A673 (cell line): ENCODE measurements at regions not wholly inside any gene's neighbourhood (a gene's known extent, or its start where the extent isn't known, plus 50 kb on each side); places are given as distances from the start of the nearest gene placed in this dataset.
"Not testable (repeated sequence)": the region's sequence is repeated elsewhere in the genome, so short reads cannot be mapped to it uniquely, and the experiment has no call there.

Experiments used
- BruUV-seq: library from RNA; stranded (reverse); fragments of 400-500 nt; replicated peaks from 2 replicates; lab custom pipeline; 2021; lab: Mats Ljungman, UMichigan
- CTCF ChIA-PET: fragments of 300-600 bp; sonication (Branson Sonifier 250); formaldehyde crosslinking; loops from one replicate; lab custom pipeline; 2022; ENCODE audit warnings: antibody characterized with exemption; lab: Charles Lee
- POLR2A ChIA-PET: fragments of 300-600 bp; sonication (Branson Sonifier 250); formaldehyde crosslinking; loops from one replicate; lab custom pipeline; 2022; ENCODE audit warnings: antibody characterized with exemption; ENCODE audit not compliant: low non-redundant PET; lab: Charles Lee
- DNase-seq: peaks from one replicate; pipeline ENCODE4 v3.0.0-alpha.2; 2015; ENCODE audit warnings: low spot score
- H3K27ac ChIP-seq: fragments of 200-600 bp; sonication (generic); 2 replicates; pipeline ENCODE4 v1.5.1; 2016; ENCODE audit warnings: mixed run types, low read depth, mild to moderate bottlenecking, mixed read lengths, antibody characterized with exemption, low read length; ENCODE audit not compliant: poor library complexity, severe bottlenecking
- H3K27me3 ChIP-seq: fragments of 200-600 bp; sonication (generic); replicated peaks from 2 replicates; pipeline ENCODE4 v1.6.1; 2017; ENCODE audit warnings: mixed run types, low read depth, mild to moderate bottlenecking, mixed read lengths, antibody characterized with exemption, low read length; ENCODE audit not compliant: insufficient read depth, poor library complexity
- H3K36me3 ChIP-seq: fragments of 200-600 bp; sonication (generic); 2 replicates; pipeline ENCODE4 v1.6.1; 2016; ENCODE audit warnings: mixed run types, mild to moderate bottlenecking, mixed read lengths, antibody characterized with exemption, low read length; ENCODE audit not compliant: insufficient read depth, poor library complexity, severe bottlenecking
- H3K4me1 ChIP-seq: fragments of 200-600 bp; sonication (generic); 2 replicates; pipeline ENCODE4 v1.6.1; 2017; ENCODE audit warnings: mixed run types, mild to moderate bottlenecking, mixed read lengths, antibody characterized with exemption, low read length; ENCODE audit not compliant: insufficient read depth, poor library complexity, severe bottlenecking
- H3K4me3 ChIP-seq: fragments of 200-600 bp; sonication (generic); 2 replicates; pipeline ENCODE4 v1.5.1; 2016; ENCODE audit warnings: low read depth, mixed run types, mild to moderate bottlenecking, mixed read lengths, low read length; ENCODE audit not compliant: poor library complexity, severe bottlenecking
- H3K9me3 ChIP-seq: fragments of 200-600 bp; sonication (generic); 2 replicates; pipeline ENCODE4 v1.6.1; 2016; ENCODE audit warnings: mixed run types, low read depth, mild to moderate bottlenecking, mixed read lengths, antibody characterized with exemption, low read length; ENCODE audit not compliant: poor library complexity, severe bottlenecking
- EZH2 ChIP-seq: fragments of 200-600 bp; sonication (generic); IDR thresholded peaks from 2 replicates; pipeline ENCODE4 v1.6.1; 2017; ENCODE audit warnings: borderline replicate concordance, low read depth, mild to moderate bottlenecking, mixed read lengths, antibody characterized with exemption, low read length; ENCODE audit not compliant: poor library complexity, severe bottlenecking
- intact Hi-C: fragments of 100-400 bp; cut with micrococcal nuclease; formaldehyde crosslinking; loops from one replicate; pipeline ENCODE4 v1.10.0; 2022; ENCODE audit not compliant: unreplicated experiment
- TF ChIP-seq, protein P1 (sequence below): fragments of 300-800, 200-600 bp; sonication (generic); conservative IDR thresholded peaks from 2 replicates; pipeline ENCODE4 v1.5.1; 2017; ENCODE audit warnings: low read depth, mild to moderate bottlenecking, antibody characterized with exemption, low read length, moderate library complexity, mixed read lengths

DNA sequence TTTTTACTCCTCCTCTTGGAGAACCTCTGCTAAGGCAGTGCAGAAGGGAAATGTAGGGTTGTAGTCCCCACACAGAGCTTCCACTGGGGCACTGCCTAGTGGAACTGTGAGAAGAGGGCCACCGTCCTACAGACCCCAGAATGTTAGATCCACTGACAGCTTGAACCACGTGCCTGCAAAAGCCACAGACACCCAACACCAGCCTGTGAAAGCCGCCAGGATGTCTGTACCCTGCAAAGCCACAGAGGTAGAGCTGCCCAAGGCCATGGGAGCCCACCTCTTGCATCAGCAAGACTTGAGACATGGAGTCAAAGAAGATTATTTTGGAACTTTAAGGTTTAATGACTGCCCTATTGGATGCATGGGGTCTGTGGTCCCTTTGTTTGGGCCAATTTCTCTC, 112.1 kb downstream of the RSL24D1 start:
- Histone ChIP-seq H3K27me3 (no peaks in the 10 kb centered on the region), H3K4me1 (no peaks in the 10 kb centered on the region), H3K4me3 (no peak overlapping the region), H3K9me3 (no peaks in the 10 kb centered on the region), H3K27ac (no peak overlapping the region), H3K36me3 (no peaks in the 10 kb centered on the region)
- ChIA-PET CTCF (no interaction called here), POLR2A (no interaction called here)
- no peak for DNase-seq
- BruUV-seq = no TSS peak
- intact Hi-C loops = no loop called here
- no peak for TF ChIP-seq EZH2
- TF ChIP-seq, protein P1, sequence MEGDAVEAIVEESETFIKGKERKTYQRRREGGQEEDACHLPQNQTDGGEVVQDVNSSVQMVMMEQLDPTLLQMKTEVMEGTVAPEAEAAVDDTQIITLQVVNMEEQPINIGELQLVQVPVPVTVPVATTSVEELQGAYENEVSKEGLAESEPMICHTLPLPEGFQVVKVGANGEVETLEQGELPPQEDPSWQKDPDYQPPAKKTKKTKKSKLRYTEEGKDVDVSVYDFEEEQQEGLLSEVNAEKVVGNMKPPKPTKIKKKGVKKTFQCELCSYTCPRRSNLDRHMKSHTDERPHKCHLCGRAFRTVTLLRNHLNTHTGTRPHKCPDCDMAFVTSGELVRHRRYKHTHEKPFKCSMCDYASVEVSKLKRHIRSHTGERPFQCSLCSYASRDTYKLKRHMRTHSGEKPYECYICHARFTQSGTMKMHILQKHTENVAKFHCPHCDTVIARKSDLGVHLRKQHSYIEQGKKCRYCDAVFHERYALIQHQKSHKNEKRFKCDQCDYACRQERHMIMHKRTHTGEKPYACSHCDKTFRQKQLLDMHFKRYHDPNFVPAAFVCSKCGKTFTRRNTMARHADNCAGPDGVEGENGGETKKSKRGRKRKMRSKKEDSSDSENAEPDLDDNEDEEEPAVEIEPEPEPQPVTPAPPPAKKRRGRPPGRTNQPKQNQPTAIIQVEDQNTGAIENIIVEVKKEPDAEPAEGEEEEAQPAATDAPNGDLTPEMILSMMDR = no peak

DNA sequence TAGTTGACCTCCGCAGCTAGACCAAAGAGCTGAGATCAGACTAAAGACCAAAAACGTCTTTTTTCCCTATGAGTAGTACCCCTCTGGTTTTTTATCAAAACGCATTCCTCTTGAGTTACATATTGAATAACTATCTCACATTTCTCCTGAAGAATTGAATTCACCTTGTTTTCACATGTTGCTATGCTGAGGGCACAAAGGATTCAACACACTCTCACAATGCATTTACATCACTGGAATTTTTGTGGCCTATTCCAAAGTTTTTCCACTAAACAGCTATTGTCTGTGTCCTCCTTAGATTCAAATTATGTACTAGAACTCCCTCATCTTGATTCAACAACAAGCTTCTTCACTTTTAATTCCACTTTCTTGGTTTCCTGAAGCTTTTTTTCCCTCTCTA, 112.5 kb downstream of the RSL24D1 start:
- Histone ChIP-seq H3K4me3 (no peak overlapping the region), H3K36me3 (no peaks in the 10 kb centered on the region), H3K4me1 (no peaks in the 10 kb centered on the region), H3K27ac (no peak overlapping the region), H3K9me3 (no peaks in the 10 kb centered on the region), H3K27me3 (no peaks in the 10 kb centered on the region)
- no peak for DNase-seq
- BruUV-seq = no TSS peak
- no peak for TF ChIP-seq EZH2
- TF ChIP-seq, protein P1 = no peak
- CTCF ChIA-PET = no interaction called here
- POLR2A ChIA-PET = no interaction called here
- intact Hi-C loops = no loop called here

DNA sequence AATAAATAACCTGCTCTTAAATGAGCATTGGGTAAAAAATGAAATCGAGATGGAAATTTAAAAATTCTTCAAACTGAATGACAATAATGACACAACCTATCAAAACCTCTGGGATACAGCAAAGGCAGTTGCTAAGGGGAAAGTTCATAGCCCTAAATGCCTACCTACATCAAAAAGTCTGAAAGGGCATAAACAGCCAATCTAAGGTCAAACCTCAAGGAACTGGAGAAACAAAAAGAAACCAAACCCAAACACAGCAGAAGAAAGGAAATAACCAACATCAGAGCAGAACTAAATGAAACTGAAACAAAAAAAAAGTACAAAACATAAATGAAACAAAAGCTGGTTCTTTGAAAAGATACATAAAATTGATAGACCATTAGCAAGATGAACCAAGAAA, 119.7 kb downstream of the RSL24D1 start:
- H3K27ac ChIP-seq, intact Hi-C loops: not testable (repeated sequence)
- CTCF ChIA-PET = interaction anchor here (1.1 kb wide), 1 partner anchor 31 kb away, joined by 10 read pairs; no protein-coding TSS in a partner anchor

DNA sequence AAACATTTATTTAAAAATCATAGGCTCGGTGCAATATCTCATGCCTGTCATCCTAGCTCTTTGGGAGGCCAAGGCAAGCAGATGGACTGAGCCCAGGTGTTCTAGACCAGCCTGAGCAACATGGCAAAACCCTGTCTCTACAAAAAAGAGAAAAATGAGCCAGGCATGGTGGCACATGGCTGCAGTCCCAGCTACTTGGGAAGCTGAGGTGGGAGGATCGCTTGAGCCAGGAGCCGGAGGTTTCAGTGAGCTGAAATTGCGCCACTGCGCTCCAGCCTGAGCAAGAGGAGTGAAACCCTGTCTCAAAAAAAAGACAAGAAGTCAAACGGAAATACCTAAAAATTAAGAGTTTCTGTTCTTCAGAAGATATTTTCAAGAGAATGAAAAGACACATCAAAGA, 122.3 kb downstream of the RSL24D1 start:
- POLR2A ChIA-PET = no interaction called here
- TF ChIP-seq, protein P1 = no peak
- TF ChIP-seq EZH2 = no peak
- no peaks in the 10 kb centered on the region for H3K27me3 ChIP-seq
- no peak for DNase-seq
- intact Hi-C loops = no loop called here
- no peak overlapping the region for H3K27ac ChIP-seq
- no peaks in the 10 kb centered on the region for H3K4me1 ChIP-seq
- H3K4me3 ChIP-seq = no peak overlapping the region
- H3K36me3 ChIP-seq = no peaks in the 10 kb centered on the region
- CTCF ChIA-PET = no interaction called here
- no peaks in the 10 kb centered on the region for H3K9me3 ChIP-seq
- no TSS peak for BruUV-seq

More for the DNA sequence above, 119.7 kb downstream of the RSL24D1 start:
- not testable (repeated sequence) for DNase-seq, H3K4me3 ChIP-seq, BruUV-seq, H3K9me3 ChIP-seq, H3K27me3 ChIP-seq, H3K36me3 ChIP-seq, H3K4me1 ChIP-seq
- POLR2A ChIA-PET = interaction anchor here (0.7 kb wide), 1 partner anchor 218 kb away, joined by 3 read pairs; no protein-coding TSS in a partner anchor

DNA sequence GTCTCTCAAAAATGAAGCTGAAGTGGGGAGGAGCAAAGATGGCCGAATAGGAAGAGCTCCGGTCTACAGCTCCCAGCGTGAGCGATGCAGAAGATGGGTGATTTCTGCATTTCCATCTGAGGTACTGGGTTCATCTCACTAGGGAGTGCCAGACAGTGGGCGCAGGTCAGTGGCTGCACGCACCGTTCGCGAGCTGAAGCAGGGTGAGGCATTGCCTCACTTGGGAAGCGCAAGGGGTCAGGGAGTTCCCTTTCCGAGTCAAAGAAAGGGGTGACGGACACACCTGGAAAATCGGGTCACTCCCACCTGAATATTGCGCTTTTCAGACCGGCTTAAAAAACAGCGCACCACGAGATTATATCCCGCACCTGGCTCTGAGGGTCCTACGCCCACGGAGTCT, 132.8 kb downstream of the RSL24D1 start:
- BruUV-seq, CTCF ChIA-PET: not testable (repeated sequence)

More for the DNA sequence above, 132.8 kb downstream of the RSL24D1 start:
- DNase-seq, H3K9me3 ChIP-seq, POLR2A ChIA-PET, H3K36me3 ChIP-seq, H3K27me3 ChIP-seq, intact Hi-C loops, H3K4me3 ChIP-seq, H3K4me1 ChIP-seq, H3K27ac ChIP-seq: not testable (repeated sequence)
